ENCODE measurements at regions not wholly inside any gene's neighbourhood (a gene's known extent, or its start where the extent isn't known, plus 50 kb on each side); places are given as distances from the start of the nearest gene placed in this dataset.

GRCh38 chr2:225270053-225270452 lies 129.5 kb upstream of the NYAP2 start:
- TF ChIP-seq CTCF (IDR thresholded peaks at IDR 0.05) (no peak), POLR2AphosphoS5 (IDR thresholded peaks at IDR 0.05; ENCODE audit: low read depth, low read length) (no peak), REST (IDR thresholded peaks at IDR 0.05; ENCODE audit: insufficient read depth in 1 of 2, low read depth in 2 of 2, low read length in 1 of 2) (no peak), TCF7L2 (IDR thresholded peaks at IDR 0.05; ENCODE audit: low read depth, low read length) (no peak), SIN3A (IDR thresholded peaks at IDR 0.05; ENCODE audit: borderline replicate concordance, insufficient read depth, low read depth, low read length) (no peak)

Data from Panc1 (cell line).